Erythroblast (primary cell): ENCODE measurements at regions not wholly inside any gene's neighbourhood (a gene's known extent, or its start where the extent isn't known, plus 50 kb on each side); places are given as distances from the start of the nearest gene placed in this dataset.

Experiments used
- GATA1 ChIP-seq: IDR thresholded peaks from 2 replicates; pipeline ENCODE4 v1.6.1; 2011; ENCODE audit warnings: low read depth, mild to moderate bottlenecking, control low read depth, low read length, moderate library complexity
- POLR2A ChIP-seq: IDR thresholded peaks from 2 replicates; pipeline ENCODE4 v1.6.1; 2011; ENCODE audit warnings: mild to moderate bottlenecking, low read length

GRCh38 chr4:187679450-187679849, 316.1 kb upstream of the ZFP42 start:
- TF ChIP-seq POLR2A (no peak), GATA1 (no peak)
